ENCODE measurements at regions not wholly inside any gene's neighbourhood (a gene's known extent, or its start where the extent isn't known, plus 50 kb on each side); places are given as distances from the start of the nearest gene placed in this dataset.
"Not testable (repeated sequence)": the region's sequence is repeated elsewhere in the genome, so short reads cannot be mapped to it uniquely, and the experiment has no call there.

DNA sequence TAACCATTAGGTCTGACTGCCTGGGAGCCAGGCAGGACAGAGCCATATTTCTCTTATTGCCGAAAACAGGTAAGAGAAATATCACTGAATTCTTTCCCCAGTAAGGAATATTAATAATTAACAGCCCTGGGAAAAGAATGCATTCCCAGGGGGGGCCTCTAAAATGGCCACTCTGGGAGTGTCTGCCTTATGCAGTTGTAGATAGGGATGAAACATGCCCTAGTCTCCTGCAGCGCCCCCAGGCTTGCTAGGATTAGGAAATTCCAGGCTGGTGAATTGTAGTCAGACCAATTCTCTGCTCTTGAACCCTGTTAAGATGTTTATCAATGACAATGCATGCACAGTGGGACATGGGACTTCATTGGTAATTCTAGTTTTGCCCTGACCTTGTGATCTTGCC, 317.9 kb upstream of the GLI3 start:
- TF ChIP-seq, protein P1, sequence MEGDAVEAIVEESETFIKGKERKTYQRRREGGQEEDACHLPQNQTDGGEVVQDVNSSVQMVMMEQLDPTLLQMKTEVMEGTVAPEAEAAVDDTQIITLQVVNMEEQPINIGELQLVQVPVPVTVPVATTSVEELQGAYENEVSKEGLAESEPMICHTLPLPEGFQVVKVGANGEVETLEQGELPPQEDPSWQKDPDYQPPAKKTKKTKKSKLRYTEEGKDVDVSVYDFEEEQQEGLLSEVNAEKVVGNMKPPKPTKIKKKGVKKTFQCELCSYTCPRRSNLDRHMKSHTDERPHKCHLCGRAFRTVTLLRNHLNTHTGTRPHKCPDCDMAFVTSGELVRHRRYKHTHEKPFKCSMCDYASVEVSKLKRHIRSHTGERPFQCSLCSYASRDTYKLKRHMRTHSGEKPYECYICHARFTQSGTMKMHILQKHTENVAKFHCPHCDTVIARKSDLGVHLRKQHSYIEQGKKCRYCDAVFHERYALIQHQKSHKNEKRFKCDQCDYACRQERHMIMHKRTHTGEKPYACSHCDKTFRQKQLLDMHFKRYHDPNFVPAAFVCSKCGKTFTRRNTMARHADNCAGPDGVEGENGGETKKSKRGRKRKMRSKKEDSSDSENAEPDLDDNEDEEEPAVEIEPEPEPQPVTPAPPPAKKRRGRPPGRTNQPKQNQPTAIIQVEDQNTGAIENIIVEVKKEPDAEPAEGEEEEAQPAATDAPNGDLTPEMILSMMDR (IDR thresholded peaks at IDR 0.05): not testable (repeated sequence)
- TF ChIP-seq, protein P2, sequence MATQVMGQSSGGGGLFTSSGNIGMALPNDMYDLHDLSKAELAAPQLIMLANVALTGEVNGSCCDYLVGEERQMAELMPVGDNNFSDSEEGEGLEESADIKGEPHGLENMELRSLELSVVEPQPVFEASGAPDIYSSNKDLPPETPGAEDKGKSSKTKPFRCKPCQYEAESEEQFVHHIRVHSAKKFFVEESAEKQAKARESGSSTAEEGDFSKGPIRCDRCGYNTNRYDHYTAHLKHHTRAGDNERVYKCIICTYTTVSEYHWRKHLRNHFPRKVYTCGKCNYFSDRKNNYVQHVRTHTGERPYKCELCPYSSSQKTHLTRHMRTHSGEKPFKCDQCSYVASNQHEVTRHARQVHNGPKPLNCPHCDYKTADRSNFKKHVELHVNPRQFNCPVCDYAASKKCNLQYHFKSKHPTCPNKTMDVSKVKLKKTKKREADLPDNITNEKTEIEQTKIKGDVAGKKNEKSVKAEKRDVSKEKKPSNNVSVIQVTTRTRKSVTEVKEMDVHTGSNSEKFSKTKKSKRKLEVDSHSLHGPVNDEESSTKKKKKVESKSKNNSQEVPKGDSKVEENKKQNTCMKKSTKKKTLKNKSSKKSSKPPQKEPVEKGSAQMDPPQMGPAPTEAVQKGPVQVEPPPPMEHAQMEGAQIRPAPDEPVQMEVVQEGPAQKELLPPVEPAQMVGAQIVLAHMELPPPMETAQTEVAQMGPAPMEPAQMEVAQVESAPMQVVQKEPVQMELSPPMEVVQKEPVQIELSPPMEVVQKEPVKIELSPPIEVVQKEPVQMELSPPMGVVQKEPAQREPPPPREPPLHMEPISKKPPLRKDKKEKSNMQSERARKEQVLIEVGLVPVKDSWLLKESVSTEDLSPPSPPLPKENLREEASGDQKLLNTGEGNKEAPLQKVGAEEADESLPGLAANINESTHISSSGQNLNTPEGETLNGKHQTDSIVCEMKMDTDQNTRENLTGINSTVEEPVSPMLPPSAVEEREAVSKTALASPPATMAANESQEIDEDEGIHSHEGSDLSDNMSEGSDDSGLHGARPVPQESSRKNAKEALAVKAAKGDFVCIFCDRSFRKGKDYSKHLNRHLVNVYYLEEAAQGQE (IDR thresholded peaks at IDR 0.05; ENCODE audit: insufficient read depth in 1 of 2, low read depth in 2 of 2, low read length in 1 of 2): not testable (repeated sequence)
- TF ChIP-seq SIN3A (IDR thresholded peaks at IDR 0.05; ENCODE audit: borderline replicate concordance, insufficient read depth, low read depth, low read length); POLR2AphosphoS5 (IDR thresholded peaks at IDR 0.05; ENCODE audit: low read depth, low read length); TCF7L2 (IDR thresholded peaks at IDR 0.05; ENCODE audit: low read depth, low read length): not testable (repeated sequence)
